Central memory CD8-positive, alpha-beta T cell (primary cell): ENCODE measurements at regions not wholly inside any gene's neighbourhood (a gene's known extent, or its start where the extent isn't known, plus 50 kb on each side); places are given as distances from the start of the nearest gene placed in this dataset.

Source experiments
- ATAC-seq: fragments of 150-1000 bp; cut with Tn5 transposase; replicated peaks from 2 replicates; pipeline ENCODE4 v1.10.0; 2022; ENCODE audit warnings: mild to moderate bottlenecking, moderate FRiP score, moderate number of reproducible peaks; ENCODE audit not compliant: poor library complexity, severe bottlenecking; ENCODE audit errors: extremely low read depth
- DNase-seq, 2 donors: peaks; one replicate each; pipeline ENCODE4 v3.0.0; 2021; ENCODE audit warnings: low spot score in 2 of 2
- H3K27ac Mint-ChIP-seq: one replicate; pipeline ENCODE4 v1.8.0; 2022; ENCODE audit warnings: low read depth, mild to moderate bottlenecking, moderate library complexity, mixed read lengths
- H3K27me3 Mint-ChIP-seq: one replicate; pipeline ENCODE4 v1.8.0; 2022; ENCODE audit warnings: mixed read lengths
- H3K36me3 Mint-ChIP-seq: one replicate; pipeline ENCODE4 v1.8.0; 2022; ENCODE audit warnings: mild to moderate bottlenecking, moderate library complexity, mixed read lengths; ENCODE audit not compliant: insufficient read depth
- H3K4me1 Mint-ChIP-seq: one replicate; pipeline ENCODE4 v1.8.0; 2022; ENCODE audit warnings: mixed read lengths
- H3K4me3 Mint-ChIP-seq: one replicate; pipeline ENCODE4 v1.8.0; 2022; ENCODE audit warnings: mild to moderate bottlenecking, moderate library complexity, mixed read lengths
- H3K9me3 Mint-ChIP-seq: one replicate; pipeline ENCODE4 v1.8.0; 2022; ENCODE audit warnings: mixed read lengths

DNA sequence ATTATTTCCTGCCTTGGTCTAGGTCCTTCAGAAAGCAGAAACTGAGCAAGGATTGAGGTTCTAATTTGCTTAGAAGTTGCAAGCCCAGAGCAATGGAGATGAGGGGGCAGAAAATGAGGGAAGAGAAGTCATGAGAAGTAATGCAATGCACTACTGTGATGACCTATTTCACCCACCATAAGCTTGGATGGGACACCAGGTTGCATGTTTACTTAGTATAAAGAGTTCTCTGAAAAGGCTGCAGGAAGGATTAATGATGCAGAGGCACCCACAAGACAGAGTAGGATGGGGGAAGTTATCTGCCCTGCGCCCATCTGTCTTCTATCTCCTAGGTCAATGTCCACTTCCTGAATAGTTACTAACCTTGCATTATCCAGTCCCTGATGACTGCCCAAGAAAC lies 84.8 kb upstream of the SNRK start:
- H3K4me3 Mint-ChIP-seq, result no peak overlapping the region
- H3K36me3 Mint-ChIP-seq, result no peaks in the 10 kb centered on the region
- H3K4me1 Mint-ChIP-seq, result peaks cover 6% of the 10 kb centered on the region
- H3K27ac Mint-ChIP-seq, result no peak overlapping the region
- H3K9me3 Mint-ChIP-seq, result no peaks in the 10 kb centered on the region
- H3K27me3 Mint-ChIP-seq, result peaks cover 35% of the 10 kb centered on the region
- no peak for DNase-seq
- no peak for ATAC-seq

DNA sequence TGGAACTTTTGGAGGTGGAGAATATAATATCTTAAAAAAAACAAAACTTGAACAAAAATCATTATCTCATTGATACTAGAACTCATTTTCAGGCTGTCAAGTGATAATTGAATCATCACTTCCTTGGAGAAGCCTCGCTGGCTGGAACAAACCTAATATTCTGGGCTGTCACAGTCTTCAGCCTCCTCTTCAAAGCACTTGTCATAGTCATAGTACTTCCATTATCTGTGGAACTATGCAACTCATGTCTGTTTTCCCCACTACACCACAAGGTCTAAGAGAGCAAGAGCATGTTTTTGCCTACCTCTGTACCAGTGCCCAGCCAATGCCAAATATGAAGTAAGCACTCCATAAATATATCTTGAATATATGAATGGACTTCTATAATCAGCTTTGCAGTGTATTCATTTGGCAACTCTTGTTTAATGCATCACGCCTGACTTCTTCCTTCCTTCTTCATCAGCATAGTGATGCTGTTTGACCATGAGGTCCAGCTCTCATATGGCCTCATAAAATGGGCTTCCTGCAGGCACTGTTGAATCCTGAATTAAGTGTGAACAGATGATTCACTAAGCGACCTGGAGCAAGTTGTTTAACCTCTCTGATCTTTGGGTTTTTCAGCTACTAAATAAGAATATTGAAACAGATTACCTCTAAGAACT lies 86.6 kb upstream of the SNRK start:
- Mint-ChIP-seq H3K27ac (no peak overlapping the region), H3K36me3 (no peaks in the 10 kb centered on the region), H3K9me3 (no peaks in the 10 kb centered on the region), H3K27me3 (peaks cover 35% of the 10 kb centered on the region), H3K4me3 (no peak overlapping the region), H3K4me1 (peaks cover 20% of the 10 kb centered on the region)
- ATAC-seq (no peak), DNase-seq (no peak)

DNA sequence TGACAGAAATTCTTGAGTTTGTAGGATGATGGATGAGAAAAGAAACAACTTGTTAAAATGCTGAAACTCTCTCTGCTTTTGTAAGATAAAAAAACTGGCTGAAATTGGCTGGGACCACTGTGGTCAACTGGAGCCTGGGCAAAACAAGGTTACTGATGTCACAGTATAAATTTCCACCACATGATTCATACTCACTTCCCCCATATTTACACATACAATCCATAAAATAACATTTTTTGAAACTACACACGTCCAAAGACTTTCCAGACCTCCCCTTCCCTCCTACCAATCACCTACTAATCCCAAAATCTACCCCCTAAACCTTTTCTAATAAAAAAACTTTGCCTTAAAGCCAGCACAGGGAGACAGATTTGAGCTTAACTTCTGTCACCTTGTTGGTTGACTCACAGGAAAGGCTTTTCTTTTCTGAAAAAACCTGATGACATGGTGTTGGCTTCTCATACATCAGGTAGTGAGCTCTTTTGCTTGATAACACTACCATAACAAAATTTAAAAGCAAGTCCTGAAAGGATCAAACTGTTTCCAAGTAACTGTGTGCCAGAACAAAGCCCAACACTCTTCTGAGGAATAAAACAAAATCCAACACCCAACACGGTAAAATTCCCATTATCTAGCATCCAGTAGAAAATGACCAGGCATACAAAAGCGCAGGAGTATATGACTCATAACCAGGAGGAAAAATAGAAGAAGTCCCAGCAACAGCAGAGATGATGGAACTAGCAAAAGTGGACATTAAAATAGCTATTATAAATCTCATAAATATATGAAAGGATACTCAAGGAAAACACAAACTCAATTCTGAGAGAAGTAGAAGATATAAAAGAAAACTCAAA lies 87.3 kb upstream of the SNRK start:
- H3K4me1 Mint-ChIP-seq, result peaks cover 28% of the 10 kb centered on the region
- no peak for DNase-seq
- H3K27me3 Mint-ChIP-seq, result peaks cover 35% of the 10 kb centered on the region
- no peaks in the 10 kb centered on the region for H3K36me3 Mint-ChIP-seq
- H3K9me3 Mint-ChIP-seq, result no peaks in the 10 kb centered on the region
- no peak for ATAC-seq
- no peak overlapping the region for H3K27ac Mint-ChIP-seq
- no peak overlapping the region for H3K4me3 Mint-ChIP-seq

DNA sequence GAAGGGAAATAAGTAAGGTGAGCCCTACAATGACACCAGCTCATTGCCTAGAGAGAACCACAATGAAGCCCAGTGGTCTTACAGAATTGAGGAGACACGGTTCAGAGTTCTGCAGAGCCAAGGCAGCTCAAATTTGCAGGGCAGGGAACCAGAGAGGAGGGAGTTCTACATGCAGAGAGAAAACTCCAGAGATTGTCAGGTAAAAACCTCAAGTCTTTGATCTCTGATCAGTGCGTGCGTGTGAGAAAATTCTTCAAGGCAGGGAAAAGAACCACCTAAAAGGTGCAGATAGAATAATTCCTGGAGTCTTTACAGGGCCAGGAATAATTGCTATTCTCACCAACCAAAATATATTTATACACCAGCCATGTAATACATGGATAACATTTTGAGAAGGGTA lies 88.0 kb upstream of the SNRK start:
- Mint-ChIP-seq H3K27ac (no peak overlapping the region), H3K36me3 (no peaks in the 10 kb centered on the region), H3K4me1 (peaks cover 35% of the 10 kb centered on the region), H3K9me3 (no peaks in the 10 kb centered on the region), H3K27me3 (peaks cover 35% of the 10 kb centered on the region), H3K4me3 (no peak overlapping the region)
- ATAC-seq (no peak), DNase-seq (no peak)

DNA sequence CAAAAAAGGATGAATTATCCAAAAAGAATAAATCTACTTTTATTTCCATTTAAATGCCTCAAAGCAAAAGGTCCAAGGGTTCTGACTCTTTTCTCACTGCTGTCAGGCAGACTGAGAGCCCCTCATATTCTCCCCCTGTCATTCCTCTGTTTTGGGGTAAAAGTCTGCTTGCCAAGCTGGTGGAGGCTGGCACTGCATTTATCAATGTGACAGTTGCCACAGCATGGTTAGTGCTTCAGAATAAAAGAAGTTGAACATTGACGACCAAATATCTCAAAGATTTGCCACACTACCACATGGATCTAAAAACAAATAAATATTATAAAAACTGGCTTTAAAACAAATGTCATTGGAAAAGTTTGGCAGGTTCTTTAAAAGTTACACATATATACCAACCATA lies 89.2 kb upstream of the SNRK start:
- Mint-ChIP-seq H3K4me1 (peaks cover 42% of the 10 kb centered on the region), H3K36me3 (no peaks in the 10 kb centered on the region), H3K27ac (no peak overlapping the region), H3K4me3 (no peak overlapping the region), H3K9me3 (no peaks in the 10 kb centered on the region), H3K27me3 (peaks cover 35% of the 10 kb centered on the region)
- DNase-seq (no peak), ATAC-seq (no peak)

DNA sequence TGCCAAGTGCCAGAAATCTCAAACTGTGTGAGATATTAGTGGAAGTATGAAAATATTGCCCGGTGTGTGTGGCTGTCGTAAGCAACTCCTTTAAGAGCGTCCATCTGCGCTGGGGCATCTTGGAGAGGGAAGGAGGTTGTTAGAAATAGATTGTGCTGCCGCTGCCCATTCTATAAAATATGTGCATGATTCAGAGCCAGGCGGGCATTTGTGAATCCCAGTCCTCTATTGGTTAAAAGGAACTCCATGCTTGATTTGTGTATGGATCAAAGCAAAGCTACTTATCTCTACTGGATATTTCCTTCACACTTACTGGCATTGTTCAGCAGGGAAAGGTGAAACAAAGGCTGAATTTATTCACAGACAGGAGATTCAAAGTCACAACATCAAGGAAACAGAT lies 89.6 kb upstream of the SNRK start:
- no peak for ATAC-seq
- peaks cover 35% of the 10 kb centered on the region for H3K27me3 Mint-ChIP-seq
- H3K27ac Mint-ChIP-seq, result no peak overlapping the region
- no peaks in the 10 kb centered on the region for H3K9me3 Mint-ChIP-seq
- peaks cover 46% of the 10 kb centered on the region for H3K4me1 Mint-ChIP-seq
- H3K36me3 Mint-ChIP-seq, result no peaks in the 10 kb centered on the region
- DNase-seq, result no peak
- no peak overlapping the region for H3K4me3 Mint-ChIP-seq

DNA sequence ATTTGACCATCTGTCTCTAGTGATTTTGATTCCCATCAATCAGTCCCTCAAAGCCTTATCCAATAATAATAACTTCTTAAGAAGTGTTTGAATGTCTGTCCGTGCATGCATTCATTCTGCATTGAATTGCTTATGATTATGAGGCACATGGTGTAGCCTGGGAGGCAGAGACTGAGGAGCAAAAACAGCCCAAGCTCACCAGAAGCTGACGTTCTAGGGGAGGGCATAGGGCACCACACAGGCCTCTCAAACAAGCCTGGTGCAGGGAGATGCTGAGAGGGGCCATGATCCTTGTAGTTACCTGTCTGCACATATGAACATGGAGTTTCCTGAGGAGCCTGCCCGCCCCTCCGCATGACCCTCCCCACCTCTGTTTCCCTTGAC lies 89.2 kb upstream of the POMGNT2 start:
- no peaks in the 10 kb centered on the region for H3K9me3 Mint-ChIP-seq
- peaks cover 53% of the 10 kb centered on the region for H3K4me1 Mint-ChIP-seq
- peak overlapping the region; percentile 91 for H3K27ac Mint-ChIP-seq
- H3K36me3 Mint-ChIP-seq, result no peaks in the 10 kb centered on the region
- H3K4me3 Mint-ChIP-seq, result no peak overlapping the region
- ATAC-seq, result no peak
- peaks cover 24% of the 10 kb centered on the region for H3K27me3 Mint-ChIP-seq
- DNase-seq, result no peak

DNA sequence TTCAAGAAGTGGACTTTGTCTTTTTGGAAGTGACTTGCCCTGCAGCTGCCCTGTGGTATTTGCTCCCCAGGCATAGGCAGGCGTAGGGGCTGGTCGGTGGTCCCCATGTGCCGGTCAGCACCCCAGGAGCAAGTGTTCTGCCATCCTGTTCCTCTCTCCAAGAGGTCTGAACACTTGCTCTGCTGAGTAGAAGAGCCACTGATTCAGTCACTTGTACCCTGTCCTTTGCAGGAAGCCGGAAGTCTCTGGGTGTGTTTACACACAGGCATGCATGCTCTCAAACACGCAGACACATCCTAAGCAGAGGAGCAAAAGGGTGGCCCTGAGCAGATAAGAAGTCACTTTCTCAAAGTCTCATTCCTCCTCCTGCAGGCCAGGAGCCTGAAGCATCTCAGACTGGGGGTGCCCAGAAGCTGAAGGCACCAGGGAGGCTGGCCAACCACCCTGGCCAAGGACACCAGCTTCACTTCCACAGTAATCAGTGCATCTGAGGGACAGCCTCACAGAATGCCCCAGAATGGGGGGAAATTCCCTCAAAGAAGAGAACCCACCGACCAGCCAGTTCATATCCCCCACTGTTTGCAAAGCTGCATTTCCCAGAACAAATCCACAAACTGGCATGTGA lies 88.7 kb upstream of the POMGNT2 start:
- Mint-ChIP-seq H3K27me3 (peaks cover 19% of the 10 kb centered on the region), H3K9me3 (no peaks in the 10 kb centered on the region), H3K27ac (peak overlapping the region; percentile 91), H3K4me3 (peak overlapping the region; percentile 65), H3K36me3 (no peaks in the 10 kb centered on the region), H3K4me1 (peaks cover 53% of the 10 kb centered on the region)
- ATAC-seq (peak; percentile 91), DNase-seq (peak in 1 of 2 donors; percentile 15)

DNA sequence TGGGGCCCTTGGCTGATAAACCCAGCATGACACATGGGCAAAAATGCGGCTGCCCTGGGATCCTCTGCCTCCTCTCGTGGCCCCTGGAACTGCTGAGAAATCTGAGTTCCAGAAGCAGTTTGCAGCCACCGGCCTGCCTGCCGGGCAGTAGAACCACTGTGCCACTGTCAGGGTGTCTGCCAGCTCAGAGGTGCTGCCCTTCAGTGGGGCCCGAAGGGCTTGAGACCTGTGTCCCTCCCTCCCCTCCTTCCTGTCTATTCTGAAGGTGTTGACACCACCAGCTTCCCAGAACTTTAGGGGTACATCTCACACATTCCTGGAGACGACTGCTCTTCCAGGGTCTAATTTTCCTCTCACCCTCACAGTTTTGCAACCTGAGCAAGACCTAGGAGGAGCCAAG lies 88.2 kb upstream of the POMGNT2 start:
- H3K36me3 Mint-ChIP-seq, result no peaks in the 10 kb centered on the region
- peak overlapping the region; percentile 91 for H3K27ac Mint-ChIP-seq
- peaks cover 53% of the 10 kb centered on the region for H3K4me1 Mint-ChIP-seq
- H3K9me3 Mint-ChIP-seq, result no peaks in the 10 kb centered on the region
- H3K27me3 Mint-ChIP-seq, result peaks cover 13% of the 10 kb centered on the region
- peak overlapping the region; percentile 65 for H3K4me3 Mint-ChIP-seq
- no peak for DNase-seq
- no peak for ATAC-seq

DNA sequence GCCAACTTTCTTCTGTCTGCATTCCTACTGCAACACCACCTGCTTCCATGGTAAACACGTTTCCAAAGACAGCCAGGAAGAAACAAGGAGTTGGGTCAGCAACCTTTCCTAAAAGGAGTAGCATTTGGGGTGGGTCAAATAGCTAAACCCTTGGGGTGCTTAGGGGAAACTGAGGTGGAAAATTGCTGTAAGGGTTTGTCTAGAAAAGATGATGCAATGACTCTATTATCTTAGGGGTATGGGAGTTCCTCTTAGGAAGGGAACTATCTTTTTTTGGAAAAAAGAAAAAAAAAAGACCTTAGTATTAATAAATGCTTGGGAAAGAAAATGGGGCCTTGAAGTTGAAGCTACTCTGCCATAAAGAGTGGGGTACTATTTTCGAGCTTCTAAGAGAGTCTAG lies 86.1 kb upstream of the POMGNT2 start:
- ATAC-seq (no peak), DNase-seq (no peak)
- Mint-ChIP-seq H3K9me3 (no peaks in the 10 kb centered on the region), H3K36me3 (no peaks in the 10 kb centered on the region), H3K27ac (peak overlapping the region; percentile 68), H3K4me3 (no peak overlapping the region), H3K27me3 (no peaks in the 10 kb centered on the region), H3K4me1 (peaks cover 47% of the 10 kb centered on the region)

DNA sequence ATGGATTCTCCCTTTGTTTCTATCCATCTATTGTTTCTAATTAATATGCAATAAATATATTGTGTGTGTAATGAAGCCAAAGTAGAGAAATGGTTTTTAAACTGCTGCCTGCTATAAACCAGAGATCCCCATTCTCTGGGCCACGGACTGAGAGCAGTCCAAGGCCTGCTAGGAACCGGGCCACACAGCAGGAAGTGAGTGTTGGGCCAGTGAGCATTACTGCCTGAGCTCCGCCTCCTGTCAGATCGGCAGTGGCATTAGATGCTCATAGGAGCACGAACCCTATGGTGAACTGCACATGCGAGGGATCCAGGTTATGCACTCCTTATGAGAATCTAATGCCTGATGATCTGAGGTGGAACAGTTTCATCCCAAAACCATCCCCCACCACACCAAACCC lies 85.2 kb upstream of the POMGNT2 start:
- Mint-ChIP-seq H3K27ac (no peak overlapping the region), H3K4me1 (peaks cover 47% of the 10 kb centered on the region), H3K4me3 (no peak overlapping the region), H3K27me3 (no peaks in the 10 kb centered on the region), H3K9me3 (no peaks in the 10 kb centered on the region), H3K36me3 (no peaks in the 10 kb centered on the region)
- no peak for ATAC-seq
- no peak for DNase-seq

DNA sequence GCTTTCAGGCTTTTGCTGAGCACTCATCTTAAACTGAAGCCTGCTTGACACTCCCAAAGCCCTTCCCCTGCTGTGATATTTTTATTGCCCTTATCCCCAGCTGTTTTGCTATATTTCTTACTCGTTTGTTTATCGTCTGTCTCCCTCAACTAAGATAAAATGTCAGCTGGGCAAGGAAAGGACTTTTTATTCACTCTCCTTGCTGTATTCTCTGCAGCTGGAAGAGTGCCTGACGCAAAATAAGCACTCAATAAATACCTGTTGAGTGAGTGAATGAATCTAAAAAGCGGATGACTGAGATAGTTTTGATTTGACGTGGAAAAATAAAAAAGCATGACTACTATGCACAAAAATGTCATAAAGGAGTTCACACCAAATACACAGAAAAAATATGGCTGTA lies 84.8 kb upstream of the POMGNT2 start:
- H3K27me3 Mint-ChIP-seq, result no peaks in the 10 kb centered on the region
- ATAC-seq (no peak), DNase-seq (no peak)
- H3K36me3 Mint-ChIP-seq, result no peaks in the 10 kb centered on the region
- H3K4me1 Mint-ChIP-seq, result peaks cover 42% of the 10 kb centered on the region
- no peak overlapping the region for H3K27ac Mint-ChIP-seq
- no peaks in the 10 kb centered on the region for H3K9me3 Mint-ChIP-seq
- H3K4me3 Mint-ChIP-seq, result no peak overlapping the region
